Adrenal gland (tissue), 9 donors: ENCODE measurements at regions not wholly inside any gene's neighbourhood (a gene's known extent, or its start where the extent isn't known, plus 50 kb on each side); places are given as distances from the start of the nearest gene placed in this dataset.

ENCODE experiments used
- DNase-seq, 7 donors: peaks; one replicate each; pipeline ENCODE4 v3.0.0-alpha.2; 2019 to 2020
- H3K27ac ChIP-seq, 5 donors: fragments of 200-600 bp; sonication (generic) in 4 of 5; 1 replicate in 3 of 5; 2 replicates in 2 of 5; pipeline versions ENCODE4 v1.5.1 to v1.8.0; 2016 to 2020; ENCODE audit warnings: mild to moderate bottlenecking in 1 of 5
- H3K27me3 ChIP-seq: fragments of 200-600 bp; 2 replicates; pipeline ENCODE4 v1.8.0; 2021
- H3K36me3 ChIP-seq, 2 donors: fragments of 200-600 bp; replicated peaks in 1 of 2; 1 replicate in 1 of 2; 2 replicates in 1 of 2; pipeline versions ENCODE4 v1.5.1 to v1.8.0; 2018 to 2022
- H3K4me1 ChIP-seq, 2 donors: fragments of 200-600 bp; replicated peaks in 1 of 2; 1 replicate in 1 of 2; 2 replicates in 1 of 2; pipeline versions ENCODE4 v1.5.1 to v1.8.0; 2018 to 2021
- H3K4me3 ChIP-seq, 4 donors: fragments of 200-600 bp; sonication (generic) in 3 of 4; one replicate each; pipeline ENCODE4 v1.5.1; 2016 to 2018
- H3K9me3 ChIP-seq, 3 donors: fragments of 200-600 bp; sonication (generic) in 1 of 3; replicated peaks in 1 of 3; 1 replicate in 2 of 3; 2 replicates in 1 of 3; pipeline versions ENCODE4 v1.5.1 to v1.8.0; 2016 to 2021
- POLR2A ChIP-seq, 2 donors: fragments of 450-650 bp; IDR thresholded peaks; one replicate each; pipeline ENCODE4 v1.6.1; 2017; ENCODE audit warnings: antibody characterized with exemption in 2 of 2, mild to moderate bottlenecking in 2 of 2, moderate library complexity in 1 of 2
- WGBS, 4 donors: extraction: QIAGEN DNeasy Blood & Tissue Kit in 2 of 4; methylation state at CpG; one replicate each; pipeline versions ENCODE4 v1.1.5 to v1.1.7; 2013 to 2017; 5-methylcytosine and 5-hydroxymethylcytosine counted together
- intact Hi-C, 2 donors: fragments of 100-400 bp; cut with DNase I; formaldehyde crosslinking; loops; one replicate each; pipeline versions ENCODE4 v1.14.1 to v1.15.0; 2022 to 2023
- TF ChIP-seq, protein P1 (sequence below), 6 experiments: fragments of 450-650 bp in 4 of 6; fragments of 200-600 bp in 2 of 6; sonication (generic) in 1 of 6; IDR thresholded peaks; 1 replicate in 5 of 6; 2 replicates in 1 of 6; pipeline versions ENCODE4 v1.5.1 to v1.8.0; 2016 to 2021; ENCODE audit warnings: antibody characterized with exemption in 6 of 6, mild to moderate bottlenecking in 2 of 6, moderate library complexity in 1 of 6
- donor health status: healthy with polysubstance abuse.
- donor health status: Bipolar disorder and iron deficiency.
- donor health status: DM: yes; HTN: yes; CAD: no.
- donor health status: DM: no; HTN: no; CAD: no.
- donor health status: DM: no; HTN: no; CAD: no.

DNA sequence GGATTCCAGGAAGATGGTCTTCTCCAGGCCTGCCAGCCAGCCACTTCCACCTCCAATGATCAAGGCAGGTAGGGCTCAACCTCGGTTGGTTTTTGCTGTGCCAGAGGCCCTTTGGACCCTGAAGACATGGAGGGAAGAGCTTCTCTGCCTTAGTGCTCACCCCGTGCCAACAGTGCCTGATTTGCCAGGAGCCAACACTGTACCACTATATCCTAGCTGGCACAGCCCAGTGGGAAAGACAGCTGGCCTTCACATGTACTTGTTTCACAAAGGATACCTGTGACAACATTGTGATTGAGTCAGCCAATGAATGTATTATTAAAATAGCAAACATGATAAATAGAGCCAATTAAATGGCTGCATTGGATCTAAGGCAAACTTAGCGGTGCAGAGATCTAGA lies 51.9 kb upstream of the PRPS1 start:
- no peak for DNase-seq
- H3K27me3 ChIP-seq = no peaks in the 10 kb centered on the region
- H3K4me3 ChIP-seq = no peak overlapping the region
- H3K4me1 ChIP-seq = no peaks in the 10 kb centered on the region
- no peaks in the 10 kb centered on the region for H3K36me3 ChIP-seq
- WGBS, 4 donors = 72 to 100% (median 87%) methylated on average over 1 to 3 of the region's 3 CpGs
- no peaks in the 10 kb centered on the region for H3K9me3 ChIP-seq
- no peak overlapping the region for H3K27ac ChIP-seq
- intact Hi-C loops = no loop called here
- TF ChIP-seq, protein P1, sequence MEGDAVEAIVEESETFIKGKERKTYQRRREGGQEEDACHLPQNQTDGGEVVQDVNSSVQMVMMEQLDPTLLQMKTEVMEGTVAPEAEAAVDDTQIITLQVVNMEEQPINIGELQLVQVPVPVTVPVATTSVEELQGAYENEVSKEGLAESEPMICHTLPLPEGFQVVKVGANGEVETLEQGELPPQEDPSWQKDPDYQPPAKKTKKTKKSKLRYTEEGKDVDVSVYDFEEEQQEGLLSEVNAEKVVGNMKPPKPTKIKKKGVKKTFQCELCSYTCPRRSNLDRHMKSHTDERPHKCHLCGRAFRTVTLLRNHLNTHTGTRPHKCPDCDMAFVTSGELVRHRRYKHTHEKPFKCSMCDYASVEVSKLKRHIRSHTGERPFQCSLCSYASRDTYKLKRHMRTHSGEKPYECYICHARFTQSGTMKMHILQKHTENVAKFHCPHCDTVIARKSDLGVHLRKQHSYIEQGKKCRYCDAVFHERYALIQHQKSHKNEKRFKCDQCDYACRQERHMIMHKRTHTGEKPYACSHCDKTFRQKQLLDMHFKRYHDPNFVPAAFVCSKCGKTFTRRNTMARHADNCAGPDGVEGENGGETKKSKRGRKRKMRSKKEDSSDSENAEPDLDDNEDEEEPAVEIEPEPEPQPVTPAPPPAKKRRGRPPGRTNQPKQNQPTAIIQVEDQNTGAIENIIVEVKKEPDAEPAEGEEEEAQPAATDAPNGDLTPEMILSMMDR (IDR thresholded peaks at IDR 0.05) = no peak
- no peak for TF ChIP-seq POLR2A (IDR thresholded peaks at IDR 0.05)

DNA sequence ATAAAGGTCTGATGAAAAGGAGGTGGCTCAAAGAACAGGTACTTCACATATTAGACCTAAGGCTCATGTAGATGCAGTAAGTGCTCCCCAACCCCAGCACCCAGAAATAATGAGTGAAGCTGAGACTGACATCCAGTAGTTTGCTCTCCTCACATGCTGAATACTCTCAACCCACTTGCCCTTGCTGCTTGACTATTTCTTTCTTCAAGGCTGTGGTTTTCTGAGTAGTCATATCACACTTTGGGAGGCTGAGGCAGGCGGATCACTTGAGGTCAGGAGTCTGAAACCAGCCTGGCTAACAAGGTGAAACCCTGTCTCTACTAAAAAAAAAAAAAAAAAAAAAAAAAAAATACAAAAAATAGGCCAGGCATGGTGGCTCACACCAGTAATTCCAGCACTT lies 51.5 kb upstream of the PRPS1 start:
- H3K27ac ChIP-seq = no peak overlapping the region
- WGBS, 4 donors = 82 to 100% (median 90%) methylated on average over 1 of the region's 1 CpG; no CpG with 5 or more reads in 1 of the 4 donors
- no peak overlapping the region for H3K4me3 ChIP-seq
- intact Hi-C loops = no loop called here
- TF ChIP-seq, protein P1 (IDR thresholded peaks at IDR 0.05) = no peak
- TF ChIP-seq POLR2A (IDR thresholded peaks at IDR 0.05) = no peak
- no peaks in the 10 kb centered on the region for H3K9me3 ChIP-seq
- no peaks in the 10 kb centered on the region for H3K27me3 ChIP-seq
- no peak for DNase-seq
- no peaks in the 10 kb centered on the region for H3K36me3 ChIP-seq
- H3K4me1 ChIP-seq = no peaks in the 10 kb centered on the region

DNA sequence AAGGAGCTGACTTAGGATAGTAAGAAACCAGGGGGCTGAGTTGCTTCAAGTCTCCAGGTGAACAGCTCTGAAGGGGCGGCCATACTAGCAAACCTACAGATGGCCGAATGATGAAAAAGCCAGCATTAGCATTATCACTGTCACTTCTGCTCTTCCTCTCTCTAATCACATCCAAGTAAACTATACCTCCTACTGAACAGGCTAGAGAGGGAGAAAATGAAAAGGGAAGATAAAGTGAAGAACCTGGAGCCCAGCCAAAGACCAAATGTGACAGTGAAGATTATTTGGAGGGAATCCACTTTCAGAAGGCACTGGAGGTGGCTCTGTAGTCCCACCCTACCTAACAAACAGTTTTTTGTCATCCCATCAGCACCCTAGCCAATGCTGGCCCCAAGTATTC lies 50.4 kb upstream of the PRPS1 start:
- Histone ChIP-seq H3K4me1 (no peaks in the 10 kb centered on the region), H3K9me3 (no peaks in the 10 kb centered on the region), H3K36me3 (no peaks in the 10 kb centered on the region), H3K27ac (no peak overlapping the region), H3K4me3 (no peak overlapping the region), H3K27me3 (no peaks in the 10 kb centered on the region)
- intact Hi-C loops = no loop called here
- 83 to 98% (median 93%) methylated on average over 2 of the region's 2 CpGs for WGBS, 4 donors
- TF ChIP-seq POLR2A (IDR thresholded peaks at IDR 0.05) = no peak
- TF ChIP-seq, protein P1 (IDR thresholded peaks at IDR 0.05) = no peak
- DNase-seq = no peak
